Endothelial cell of umbilical vein (primary cell): ENCODE measurements at regions not wholly inside any gene's neighbourhood (a gene's known extent, or its start where the extent isn't known, plus 50 kb on each side); places are given as distances from the start of the nearest gene placed in this dataset.

Source experiments
- BruUV-seq: library from RNA; stranded (reverse); fragments of 400-500 nt; replicated peaks from 2 replicates; lab custom pipeline; 2021; lab: Mats Ljungman, UMichigan
- CTCF ChIA-PET: fragments of 300-600, 350-600 bp; sonication (Branson Sonifier 250); formaldehyde crosslinking; loops from one replicate; lab custom pipeline; 2021; ENCODE audit warnings: antibody characterized with exemption, inconsistent platforms; lab: Charles Lee
- POLR2A ChIA-PET: fragments of 300-600, 350-600 bp; sonication (Branson Sonifier 250); formaldehyde crosslinking; loops from one replicate; lab custom pipeline; 2021; ENCODE audit warnings: antibody characterized with exemption, inconsistent platforms; lab: Charles Lee
- DNase-seq: peaks from one replicate; pipeline ENCODE4 v3.0.0-alpha.2; 2011; ENCODE audit warnings: low read depth, low spot score
- FAIRE-seq: peaks from 2 replicates; lab custom pipeline; 2011; peaks lifted over from hg19 to GRCh38; lab: Jason Lieb, UNC
- H2AFZ ChIP-seq: 2 replicates; pipeline ENCODE4 v1.6.0; 2012; ENCODE audit warnings: low read depth, low read length, control low read depth, inconsistent platforms
- H3K27ac ChIP-seq: 2 replicates; pipeline ENCODE4 v1.5.1; 2011; ENCODE audit warnings: low read depth, mild to moderate bottlenecking, control low read depth, low read length, moderate library complexity; ENCODE audit not compliant: insufficient read depth
- H3K27me3 ChIP-seq, 2 experiments: 2 replicates each; pipeline versions ENCODE4 v1.6.0 to v1.6.1; 2011; ENCODE audit warnings: low read length in 2 of 2, mixed read lengths in 1 of 2; ENCODE audit not compliant: control insufficient read depth in 2 of 2, insufficient read depth in 2 of 2
- H3K36me3 ChIP-seq, 2 experiments: 2 replicates in 1 of 2; 3 replicates in 1 of 2; pipeline ENCODE4 v1.5.1; 2011; ENCODE audit warnings: low read length in 2 of 2, mild to moderate bottlenecking in 1 of 2, moderate library complexity in 1 of 2; ENCODE audit not compliant: control insufficient read depth in 2 of 2, insufficient read depth in 2 of 2; ENCODE audit errors: extremely low read depth in 1 of 2
- H3K4me1 ChIP-seq: 3 replicates; pipeline ENCODE4 v1.5.1; 2011; ENCODE audit warnings: mild to moderate bottlenecking, low read length; ENCODE audit not compliant: control insufficient read depth, insufficient read depth; ENCODE audit errors: extremely low read depth
- H3K4me2 ChIP-seq: 2 replicates; pipeline ENCODE4 v1.6.1; 2011; ENCODE audit warnings: low read length, control low read depth, mixed read lengths; ENCODE audit not compliant: insufficient read depth
- H3K4me3 ChIP-seq, 3 experiments: fragments of 200-600 bp in 1 of 3; sonication (generic), shearing (Covaris generic) in 1 of 3; replicated peaks in 1 of 3; 2 replicates each; pipeline ENCODE4 v1.5.1; 2011 to 2016; ENCODE audit warnings: control low read depth in 3 of 3, low read length in 3 of 3, mild to moderate bottlenecking in 2 of 3, inconsistent platforms in 1 of 3, low read depth in 1 of 3, moderate library complexity in 1 of 3; ENCODE audit not compliant: insufficient read depth in 1 of 3
- H3K79me2 ChIP-seq: 2 replicates; pipeline ENCODE4 v1.6.0; 2012; ENCODE audit warnings: low read length, inconsistent platforms; ENCODE audit not compliant: control insufficient read depth, insufficient read depth
- H3K9ac ChIP-seq: replicated peaks from 2 replicates; pipeline ENCODE3; 2011; ENCODE audit warnings: low read length, control low read depth; ENCODE audit not compliant: insufficient read depth; ENCODE audit errors: extremely low read depth
- H3K9me1 ChIP-seq: replicated peaks from 3 replicates; pipeline ENCODE4 v1.6.0; 2011; ENCODE audit warnings: mild to moderate bottlenecking, low read length; ENCODE audit not compliant: control insufficient read depth, insufficient read depth; ENCODE audit errors: extremely low read depth
- H3K9me3 ChIP-seq: replicated peaks from 2 replicates; pipeline ENCODE4 v1.5.1; 2012; ENCODE audit warnings: low read length, inconsistent platforms; ENCODE audit not compliant: control insufficient read depth, insufficient read depth
- H4K20me1 ChIP-seq: replicated peaks from 2 replicates; pipeline ENCODE3; 2011; ENCODE audit warnings: mild to moderate bottlenecking, low read length; ENCODE audit not compliant: control insufficient read depth, insufficient read depth; ENCODE audit errors: extremely low read depth
- CTCF ChIP-seq, 2 donors: IDR thresholded peaks; 1 replicate in 1 of 2; 2 replicates in 1 of 2; pipeline ENCODE4 v1.5.1; 2011; ENCODE audit warnings: low read length in 2 of 2, mild to moderate bottlenecking in 2 of 2, moderate library complexity in 2 of 2, control low read depth in 1 of 2, inconsistent platforms in 1 of 2, low read depth in 1 of 2; ENCODE audit not compliant: insufficient read depth in 1 of 2; ENCODE audit errors: extremely low read depth in 1 of 2
- EZH2 ChIP-seq: IDR thresholded peaks from 2 replicates; pipeline ENCODE4 v1.6.1; 2012; ENCODE audit warnings: borderline replicate concordance, low read depth, mild to moderate bottlenecking, moderate library complexity, low read length, inconsistent platforms; ENCODE audit not compliant: severe bottlenecking
- FOS ChIP-seq: IDR thresholded peaks from 2 replicates; pipeline ENCODE4 v1.6.1; 2011; ENCODE audit warnings: mild to moderate bottlenecking, low read length, moderate library complexity, borderline replicate concordance; ENCODE audit not compliant: insufficient read depth
- GATA2 ChIP-seq: IDR thresholded peaks from 2 replicates; pipeline ENCODE4 v1.7.0; 2011; ENCODE audit warnings: low read depth, mild to moderate bottlenecking, moderate library complexity, mixed read lengths, low read length; ENCODE audit not compliant: insufficient read length, insufficient read depth
- JUN ChIP-seq: IDR thresholded peaks from 2 replicates; pipeline ENCODE4 v1.6.1; 2011; ENCODE audit warnings: borderline replicate concordance, low read depth; ENCODE audit not compliant: insufficient read length, insufficient read depth
- MYC ChIP-seq: IDR thresholded peaks from one replicate; pipeline ENCODE4 v1.6.1; 2011; ENCODE audit warnings: mild to moderate bottlenecking, low read depth, low read length
- POLR2A ChIP-seq: IDR thresholded peaks from 2 replicates; pipeline ENCODE4 v1.6.1; 2012; ENCODE audit warnings: low read depth, mild to moderate bottlenecking, control low read depth, low read length
- POLR2AphosphoS5 ChIP-seq: IDR thresholded peaks from 2 replicates; pipeline ENCODE4 v1.6.1; 2012; ENCODE audit warnings: low read depth, mild to moderate bottlenecking, control low read depth, low read length, moderate library complexity; ENCODE audit not compliant: insufficient read depth
- dilution Hi-C: fragments of 300-500 bp; cut with MboI; formaldehyde crosslinking; loops from one replicate; pipeline ENCODE4 v1.15.0; 2019; ENCODE audit warnings: low sequenced_read_pairs; ENCODE audit not compliant: extremely low pct_ligation_motif_present
- intact Hi-C: fragments of 100-400 bp; cut with micrococcal nuclease; formaldehyde crosslinking; loops from one replicate; pipeline ENCODE4 v1.10.0; 2022
- TF ChIP-seq, protein P1 (sequence below): IDR thresholded peaks from 2 replicates; pipeline ENCODE4 v1.6.1; 2011; ENCODE audit not compliant: insufficient read depth, insufficient read length

DNA sequence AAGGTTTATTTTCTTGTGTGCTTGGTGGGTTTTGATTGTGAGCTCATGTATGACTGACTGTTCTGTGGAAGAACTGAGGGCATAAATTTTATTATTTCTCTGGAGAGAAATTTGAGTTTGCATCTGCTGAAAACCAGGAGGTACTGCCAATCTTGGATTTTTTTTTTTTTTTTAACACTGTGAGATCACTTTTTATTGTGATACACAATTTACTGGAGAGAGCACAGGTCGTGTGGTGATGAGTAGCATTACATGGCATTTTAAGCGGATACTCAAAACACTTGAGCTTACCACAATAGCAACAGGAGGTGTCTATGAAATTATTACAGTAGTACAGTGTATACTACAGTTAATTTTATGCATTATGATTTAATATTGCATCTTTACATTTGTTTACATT is 237.4 kb downstream of the MFSD1 start:
- FAIRE-seq: no peak
- CTCF ChIA-PET: interaction anchor here (1.2 to 1.4 kb wide), 2 partner anchors 213 to 221 kb away, joined by 3 read pairs; no protein-coding TSS in a partner anchor
- dilution Hi-C loops: no loop called here

More for the DNA sequence above, 237.4 kb downstream of the MFSD1 start:
- Histone ChIP-seq H3K36me3 (no peaks in the 10 kb centered on the region), H3K4me3 (no peak overlapping the region), H4K20me1 (no peaks in the 10 kb centered on the region), H3K4me1 (no peaks in the 10 kb centered on the region), H2AFZ (no peak overlapping the region), H3K9ac (no peak overlapping the region), H3K27me3 (no peaks in the 10 kb centered on the region), H3K27ac (no peak overlapping the region), H3K9me3 (no peaks in the 10 kb centered on the region), H3K4me2 (no peak overlapping the region), H3K79me2 (no peaks in the 10 kb centered on the region), H3K9me1 (no peaks in the 10 kb centered on the region)
- POLR2A ChIA-PET: no interaction called here
- no peak for DNase-seq
- no TSS peak for BruUV-seq
- intact Hi-C loops: no loop called here
- TF ChIP-seq FOS: no peak
- TF ChIP-seq, protein P1, sequence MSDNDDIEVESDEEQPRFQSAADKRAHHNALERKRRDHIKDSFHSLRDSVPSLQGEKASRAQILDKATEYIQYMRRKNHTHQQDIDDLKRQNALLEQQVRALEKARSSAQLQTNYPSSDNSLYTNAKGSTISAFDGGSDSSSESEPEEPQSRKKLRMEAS: no peak
- TF ChIP-seq MYC: no peak
- no peak for TF ChIP-seq CTCF (IDR thresholded peaks at IDR 0.05; ENCODE audit: extremely low read depth in 1 of 2, insufficient read depth in 1 of 2, low read depth in 1 of 2, low read length in 2 of 2)
- TF ChIP-seq JUN: no peak
- no peak for TF ChIP-seq POLR2A
- no peak for TF ChIP-seq EZH2
- no peak for TF ChIP-seq GATA2
- no peak for TF ChIP-seq POLR2AphosphoS5
